ENCODE measurements at regions not wholly inside any gene's neighbourhood (a gene's known extent, or its start where the extent isn't known, plus 50 kb on each side); places are given as distances from the start of the nearest gene placed in this dataset.

- TF ChIP-seq CTCF (IDR thresholded peaks at IDR 0.05) (no peak), POLR2A (IDR thresholded peaks at IDR 0.05) (no peak)
Measured at GRCh38 chr3:81217101-81217500, 544.3 kb downstream of the GBE1 start.

Measured in gastroesophageal sphincter (tissue), 3 donors.